Right atrium auricular region (tissue), 2 donors: ENCODE measurements at regions not wholly inside any gene's neighbourhood (a gene's known extent, or its start where the extent isn't known, plus 50 kb on each side); places are given as distances from the start of the nearest gene placed in this dataset.

Experiments
- DNase-seq: peaks from one replicate; pipeline ENCODE4 v3.0.0-alpha.2; 2019; ENCODE audit warnings: low spot score
- H3K27ac ChIP-seq, 2 donors: fragments of 200-600 bp; sonication (generic); 1 replicate in 1 of 2; 2 replicates in 1 of 2; pipeline ENCODE4 v1.5.1; 2016 to 2019
- H3K27me3 ChIP-seq, 2 donors: fragments of 200-600 bp; sonication (generic); one replicate each; pipeline versions ENCODE4 v1.5.1 to v1.6.0; 2017 to 2019
- H3K36me3 ChIP-seq: fragments of 200-600 bp; sonication (generic); one replicate; pipeline ENCODE4 v1.5.1; 2016
- H3K4me1 ChIP-seq, 2 donors: fragments of 200-600 bp; sonication (generic); one replicate each; pipeline versions ENCODE4 v1.5.1 to v1.6.0; 2017 to 2019
- H3K4me3 ChIP-seq, 2 donors: fragments of 200-600 bp; sonication (generic); 1 replicate in 1 of 2; 2 replicates in 1 of 2; pipeline ENCODE4 v1.5.1; 2017 to 2019; ENCODE audit warnings: mild to moderate bottlenecking in 1 of 2, moderate library complexity in 1 of 2
- H3K9me3 ChIP-seq, 2 donors: fragments of 200-600 bp; sonication (generic); one replicate each; pipeline ENCODE4 v1.5.1; 2019
- CTCF ChIP-seq, 2 donors: fragments of 200-600 bp; sonication (generic); IDR thresholded peaks; one replicate each; pipeline ENCODE4 v1.5.1; 2019; ENCODE audit warnings: antibody characterized with exemption in 2 of 2

GRCh38 chr2:172226244-172227061 lies 123.8 kb upstream of the DLX2 start:
- Histone ChIP-seq H3K4me1 (no peaks in the 10 kb centered on the region), H3K9me3 (no peaks in the 10 kb centered on the region), H3K27ac (no peak overlapping the region), H3K36me3 (no peaks in the 10 kb centered on the region), H3K27me3 (no peaks in the 10 kb centered on the region), H3K4me3 (no peak overlapping the region)
- no peak for TF ChIP-seq CTCF (IDR thresholded peaks at IDR 0.05)
- no peak for DNase-seq

GRCh38 chr2:172227719-172228118 lies 125.0 kb upstream of the DLX2 start:
- no peaks in the 10 kb centered on the region for H3K27me3 ChIP-seq
- TF ChIP-seq CTCF (IDR thresholded peaks at IDR 0.05): no peak
- no peaks in the 10 kb centered on the region for H3K4me1 ChIP-seq
- no peaks in the 10 kb centered on the region for H3K36me3 ChIP-seq
- H3K4me3 ChIP-seq: no peak overlapping the region
- H3K27ac ChIP-seq: no peak overlapping the region
- DNase-seq: no peak
- no peaks in the 10 kb centered on the region for H3K9me3 ChIP-seq

DNA sequence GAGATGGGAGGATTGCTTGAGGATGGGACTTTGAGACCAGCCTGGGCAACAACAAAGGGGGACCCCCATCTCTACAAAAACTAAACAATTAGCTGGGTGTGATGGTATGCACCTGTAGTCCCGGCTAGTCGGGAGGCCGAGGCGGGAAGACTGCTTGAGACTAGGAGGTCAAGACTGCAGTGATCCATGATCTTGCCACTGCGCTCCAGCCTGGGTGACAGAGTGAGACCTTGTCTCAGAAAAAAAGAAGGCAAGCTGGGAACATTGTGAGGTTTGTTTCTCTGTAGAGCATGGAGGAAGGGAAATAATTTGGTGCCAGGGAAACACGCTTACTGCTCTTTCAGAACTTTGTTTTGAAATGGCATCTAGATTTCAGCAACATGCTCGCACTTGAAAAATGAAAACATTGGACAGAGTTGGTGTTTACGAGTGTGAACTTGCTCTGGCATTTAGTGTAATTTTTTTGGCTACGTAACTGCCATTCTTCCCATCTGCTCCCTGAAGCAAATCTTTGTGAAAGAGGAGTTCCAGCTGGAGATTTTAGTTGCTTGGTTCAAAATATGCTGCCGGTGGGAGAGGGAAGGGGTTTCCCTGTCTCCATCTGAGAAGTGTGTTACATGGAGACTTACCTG lies 125.6 kb upstream of the DLX2 start:
- no peaks in the 10 kb centered on the region for H3K4me1 ChIP-seq
- H3K27ac ChIP-seq: no peak overlapping the region
- TF ChIP-seq CTCF (IDR thresholded peaks at IDR 0.05): no peak
- no peaks in the 10 kb centered on the region for H3K27me3 ChIP-seq
- no peaks in the 10 kb centered on the region for H3K9me3 ChIP-seq
- H3K4me3 ChIP-seq: no peak overlapping the region
- no peak for DNase-seq
- no peaks in the 10 kb centered on the region for H3K36me3 ChIP-seq

- Histone ChIP-seq H3K4me3 (no peak overlapping the region), H3K36me3 (no peaks in the 10 kb centered on the region), H3K27me3 (no peaks in the 10 kb centered on the region), H3K27ac (no peak overlapping the region), H3K4me1 (no peaks in the 10 kb centered on the region), H3K9me3 (no peaks in the 10 kb centered on the region)
- DNase-seq: no peak
- TF ChIP-seq CTCF (IDR thresholded peaks at IDR 0.05): no peak
These were observed 126.4 kb upstream of the DLX2 start for GRCh38 chr2:172229125-172229524.

- peaks cover 0 to 11% of the 10 kb centered on the region in 2 donors for H3K4me1 ChIP-seq
These were observed 127.7 kb upstream of the DLX2 start for GRCh38 chr2:172230332-172230888.

More at GRCh38 chr2:172230332-172230888, 127.7 kb upstream of the DLX2 start:
- no peaks in the 10 kb centered on the region for H3K27me3 ChIP-seq
- no peak overlapping the region for H3K27ac ChIP-seq
- H3K36me3 ChIP-seq: no peaks in the 10 kb centered on the region
- no peak for DNase-seq
- no peaks in the 10 kb centered on the region for H3K9me3 ChIP-seq
- no peak for TF ChIP-seq CTCF (IDR thresholded peaks at IDR 0.05)
- H3K4me3 ChIP-seq: no peak overlapping the region
